Common myeloid progenitor, CD34-positive (primary cell): ENCODE measurements at regions not wholly inside any gene's neighbourhood (a gene's known extent, or its start where the extent isn't known, plus 50 kb on each side); places are given as distances from the start of the nearest gene placed in this dataset.
"Not testable (repeated sequence)": the region's sequence is repeated elsewhere in the genome, so short reads cannot be mapped to it uniquely, and the experiment has no call there.

Experiments used
- CTCF ChIA-PET: fragments of 350-600 bp; sonication (Branson Sonifier 250); formaldehyde crosslinking; loops from one replicate; lab custom pipeline; 2021; ENCODE audit warnings: antibody characterized with exemption; lab: Charles Lee
- POLR2A ChIA-PET: fragments of 350-600 bp; sonication (Branson Sonifier 250); formaldehyde crosslinking; loops from one replicate; lab custom pipeline; 2021; ENCODE audit warnings: antibody characterized with exemption; lab: Charles Lee
- DNase-seq, 3 donors: peaks; one replicate each; pipeline versions ENCODE4 v3.0.0 to v3.0.0-alpha.2; 2013
- H3K27ac ChIP-seq, 2 experiments: 1 replicate in 1 of 2; 2 replicates in 1 of 2; pipeline ENCODE4 v1.7.0; 2013; ENCODE audit warnings: inconsistent platforms in 2 of 2, low read length in 2 of 2, mild to moderate bottlenecking in 2 of 2, low read depth in 1 of 2, moderate library complexity in 1 of 2; ENCODE audit not compliant: severe bottlenecking in 2 of 2, insufficient read depth in 1 of 2, poor library complexity in 1 of 2
- H3K27me3 ChIP-seq, 5 experiments: replicated peaks in 2 of 5; 1 replicate in 3 of 5; 2 replicates in 2 of 5; pipeline versions ENCODE4 v1.6.1 to v1.7.0; 2013; ENCODE audit warnings: low read length in 4 of 5, mild to moderate bottlenecking in 2 of 5, moderate library complexity in 2 of 5, inconsistent platforms in 1 of 5; ENCODE audit not compliant: insufficient read depth in 5 of 5, control insufficient read depth in 4 of 5
- H3K36me3 ChIP-seq, 4 experiments: 1 replicate in 2 of 4; 2 replicates in 2 of 4; pipeline versions ENCODE4 v1.6.1 to v1.7.0; 2013; ENCODE audit warnings: low read length in 3 of 4, control low read depth in 1 of 4, mild to moderate bottlenecking in 1 of 4; ENCODE audit not compliant: control insufficient read depth in 4 of 4, insufficient read depth in 4 of 4
- H3K4me1 ChIP-seq, 4 experiments: 1 replicate in 3 of 4; 2 replicates in 1 of 4; pipeline versions ENCODE4 v1.6.1 to v1.7.1; 2013; ENCODE audit warnings: low read length in 3 of 4, mild to moderate bottlenecking in 3 of 4, control low read depth in 1 of 4, inconsistent platforms in 1 of 4, moderate library complexity in 1 of 4; ENCODE audit not compliant: control insufficient read depth in 4 of 4, insufficient read depth in 4 of 4; ENCODE audit errors: control extremely low read depth in 1 of 4
- H3K4me3 ChIP-seq, 7 experiments: 1 replicate in 4 of 7; 2 replicates in 3 of 7; pipeline versions ENCODE4 v1.5.1 to v1.7.0; 2013; ENCODE audit warnings: mild to moderate bottlenecking in 7 of 7, low read length in 6 of 7, moderate library complexity in 6 of 7, inconsistent platforms in 2 of 7, low read depth in 2 of 7, control low read depth in 1 of 7; ENCODE audit not compliant: insufficient read depth in 4 of 7, control insufficient read depth in 1 of 7; ENCODE audit errors: extremely low read depth in 1 of 7
- H3K9me3 ChIP-seq, 5 experiments: 1 replicate in 4 of 5; 2 replicates in 1 of 5; pipeline versions ENCODE4 v1.6.1 to v1.7.1; 2013; ENCODE audit warnings: low read length in 4 of 5, mild to moderate bottlenecking in 2 of 5, inconsistent platforms in 1 of 5, low read depth in 1 of 5, moderate library complexity in 1 of 5; ENCODE audit not compliant: control insufficient read depth in 4 of 5, insufficient read depth in 2 of 5; ENCODE audit errors: control extremely low read depth in 1 of 5
- WGBS: methylation state at CpG from one replicate; pipeline ENCODE4 v1.1.5; 2013; ENCODE audit not compliant: insufficient coverage; 5-methylcytosine and 5-hydroxymethylcytosine counted together

- H3K4me3 ChIP-seq, H3K27me3 ChIP-seq, H3K27ac ChIP-seq, POLR2A ChIA-PET, H3K36me3 ChIP-seq, H3K4me1 ChIP-seq, DNase-seq, CTCF ChIA-PET, H3K9me3 ChIP-seq: not testable (repeated sequence)
- WGBS, result 95% methylated on average over 3 of the region's 21 CpGs
Observed at GRCh38 chr5:86510330-86510915, 107.3 kb upstream of the COX7C start.

GRCh38 chr5:86523718-86524117, 94.0 kb upstream of the COX7C start:
- Histone ChIP-seq H3K27ac (no peak overlapping the region), H3K36me3 (no peaks in the 10 kb centered on the region), H3K4me1 (peaks cover 0 to 3% (median under 1%) of the 10 kb centered on the region in 4 experiments), H3K4me3 (no peak overlapping the region), H3K9me3 (no peaks in the 10 kb centered on the region), H3K27me3 (no peaks in the 10 kb centered on the region)
- ChIA-PET CTCF (no interaction called here), POLR2A (no interaction called here)
- DNase-seq, result no peak
- 100% methylated on average over 2 of the region's 3 CpGs for WGBS

GRCh38 chr5:86525622-86526021, 92.1 kb upstream of the COX7C start:
- Histone ChIP-seq H3K27ac (no peak overlapping the region), H3K36me3 (no peaks in the 10 kb centered on the region), H3K9me3 (no peaks in the 10 kb centered on the region), H3K4me1 (peaks cover 0 to 3% (median under 1%) of the 10 kb centered on the region in 4 experiments), H3K4me3 (no peak overlapping the region), H3K27me3 (no peaks in the 10 kb centered on the region)
- ChIA-PET POLR2A (no interaction called here), CTCF (no interaction called here)
- 80% methylated on average over 1 of the region's 2 CpGs for WGBS
- no peak for DNase-seq

- peak; percentile 50 to 85 (median 70) for DNase-seq
- no peak overlapping the region for H3K27ac ChIP-seq
- ChIA-PET CTCF (interaction anchor here (0.9 kb wide), 1 partner anchor 9 kb away, joined by 3 read pairs; no protein-coding TSS in a partner anchor), POLR2A (no interaction called here)
- no peaks in the 10 kb centered on the region for H3K36me3 ChIP-seq
- 65% methylated on average over 2 of the region's 3 CpGs for WGBS
- H3K4me1 ChIP-seq, result peaks cover 0 to 3% (median under 1%) of the 10 kb centered on the region in 4 experiments
- no peaks in the 10 kb centered on the region for H3K9me3 ChIP-seq
- no peaks in the 10 kb centered on the region for H3K27me3 ChIP-seq
- no peak overlapping the region for H3K4me3 ChIP-seq
Observed at GRCh38 chr5:86526811-86527348, 90.9 kb upstream of the COX7C start.

GRCh38 chr5:86532429-86532828, 85.3 kb upstream of the COX7C start:
- ChIA-PET CTCF (no interaction called here), POLR2A (no interaction called here)
- 90% methylated on average over 2 of the region's 2 CpGs for WGBS

GRCh38 chr5:86536396-86536795, 81.3 kb upstream of the COX7C start:
- H3K27ac ChIP-seq, result no peak overlapping the region
- WGBS, result 92% methylated on average over 3 of the region's 3 CpGs
- H3K4me3 ChIP-seq, result no peak overlapping the region
- POLR2A ChIA-PET, result no interaction called here
- no peaks in the 10 kb centered on the region for H3K9me3 ChIP-seq
- CTCF ChIA-PET, result interaction anchor here (1.0 kb wide), 1 partner anchor 9 kb away, joined by 3 read pairs; no protein-coding TSS in a partner anchor
- no peaks in the 10 kb centered on the region for H3K4me1 ChIP-seq
- H3K27me3 ChIP-seq, result no peaks in the 10 kb centered on the region
- DNase-seq, result no peak
- H3K36me3 ChIP-seq, result no peaks in the 10 kb centered on the region

More at GRCh38 chr5:86532429-86532828, 85.3 kb upstream of the COX7C start:
- Histone ChIP-seq H3K27ac (no peak overlapping the region), H3K36me3 (no peaks in the 10 kb centered on the region), H3K4me1 (no peaks in the 10 kb centered on the region), H3K4me3 (no peak overlapping the region), H3K27me3 (no peaks in the 10 kb centered on the region), H3K9me3 (no peaks in the 10 kb centered on the region)
- no peak for DNase-seq

GRCh38 chr5:86542532-86542931, 75.2 kb upstream of the COX7C start:
- ChIA-PET CTCF (no interaction called here), POLR2A (no interaction called here)
- WGBS, result 90% methylated on average over 1 of the region's 3 CpGs
- Histone ChIP-seq H3K4me1 (no peaks in the 10 kb centered on the region), H3K27ac (no peak overlapping the region), H3K9me3 (no peaks in the 10 kb centered on the region), H3K4me3 (no peak overlapping the region), H3K36me3 (no peaks in the 10 kb centered on the region), H3K27me3 (no peaks in the 10 kb centered on the region)
- DNase-seq, result no peak
